Neuronal stem cell (in vitro differentiated cells): ENCODE measurements at regions not wholly inside any gene's neighbourhood (a gene's known extent, or its start where the extent isn't known, plus 50 kb on each side); places are given as distances from the start of the nearest gene placed in this dataset.

Experiments
- DNase-seq: peaks from one replicate; pipeline ENCODE4 v3.0.0-alpha.2; 2013; ENCODE audit warnings: low spot score
- H2AFZ ChIP-seq: one replicate; pipeline ENCODE4 v1.6.1; 2013; ENCODE audit warnings: mild to moderate bottlenecking, low read length, inconsistent platforms
- H2AK5ac ChIP-seq: 2 replicates; pipeline ENCODE4 v1.6.1; 2013; ENCODE audit warnings: low read depth, mild to moderate bottlenecking, inconsistent platforms, low read length, moderate library complexity, mixed read lengths
- H2BK120ac ChIP-seq: 2 replicates; pipeline ENCODE4 v1.6.1; 2013; ENCODE audit warnings: low read depth, mild to moderate bottlenecking, inconsistent platforms, low read length, moderate library complexity, mixed read lengths
- H2BK12ac ChIP-seq: one replicate; pipeline ENCODE4 v1.6.1; 2013; ENCODE audit warnings: low read length, inconsistent platforms
- H2BK15ac ChIP-seq: 2 replicates; pipeline ENCODE4 v1.6.1; 2013; ENCODE audit warnings: mild to moderate bottlenecking, low read length, inconsistent platforms, mixed read lengths
- H2BK5ac ChIP-seq: one replicate; pipeline ENCODE4 v1.6.1; 2013; ENCODE audit warnings: inconsistent platforms, mild to moderate bottlenecking, low read length, moderate library complexity
- H3K14ac ChIP-seq: one replicate; pipeline ENCODE4 v1.6.1; 2013; ENCODE audit warnings: low read length, inconsistent platforms
- H3K18ac ChIP-seq: 2 replicates; pipeline ENCODE4 v1.6.1; 2013; ENCODE audit warnings: low read length, inconsistent platforms
- H3K23ac ChIP-seq: 2 replicates; pipeline ENCODE4 v1.6.1; 2013; ENCODE audit warnings: low read depth, mild to moderate bottlenecking, mixed read lengths, low read length, inconsistent platforms; ENCODE audit not compliant: poor library complexity
- H3K27ac ChIP-seq: replicated peaks from 3 replicates; pipeline ENCODE4 v1.5.1; 2013; ENCODE audit warnings: low read length, inconsistent platforms
- H3K27me3 ChIP-seq, 3 experiments: 2 replicates each; pipeline ENCODE4 v1.6.1; 2013; ENCODE audit warnings: low read length in 3 of 3, mild to moderate bottlenecking in 2 of 3, inconsistent platforms in 1 of 3, low read depth in 1 of 3, mixed read lengths in 1 of 3, moderate library complexity in 1 of 3; ENCODE audit not compliant: control insufficient read depth in 3 of 3, insufficient read depth in 3 of 3
- H3K36me3 ChIP-seq, 2 donors: replicated peaks in 1 of 2; 2 replicates each; pipeline ENCODE4 v1.6.1; 2013; ENCODE audit warnings: low read length in 2 of 2; ENCODE audit not compliant: control insufficient read depth in 2 of 2, insufficient read depth in 2 of 2
- H3K4ac ChIP-seq: 2 replicates; pipeline ENCODE4 v1.6.1; 2013; ENCODE audit warnings: inconsistent platforms, mild to moderate bottlenecking, low read length, moderate library complexity
- H3K4me1 ChIP-seq, 2 donors: 1 replicate in 1 of 2; 2 replicates in 1 of 2; pipeline ENCODE4 v1.6.1; 2013; ENCODE audit warnings: low read length in 2 of 2, low read depth in 1 of 2; ENCODE audit not compliant: control insufficient read depth in 2 of 2, insufficient read depth in 1 of 2
- H3K4me2 ChIP-seq: one replicate; pipeline ENCODE4 v1.6.1; 2013; ENCODE audit warnings: mild to moderate bottlenecking, low read length, inconsistent platforms; ENCODE audit not compliant: insufficient read depth, poor library complexity, severe bottlenecking
- H3K4me3 ChIP-seq, 2 donors: 2 replicates each; pipeline ENCODE4 v1.5.1; 2013; ENCODE audit warnings: low read length in 2 of 2, mild to moderate bottlenecking in 2 of 2, inconsistent platforms in 1 of 2, moderate library complexity in 1 of 2
- H3K79me1 ChIP-seq: one replicate; pipeline ENCODE4 v1.6.1; 2013; ENCODE audit warnings: low read depth, mild to moderate bottlenecking, inconsistent platforms, low read length, moderate library complexity
- H3K9ac ChIP-seq: one replicate; pipeline ENCODE4 v1.6.1; 2013; ENCODE audit warnings: mild to moderate bottlenecking, low read depth, low read length, inconsistent platforms; ENCODE audit not compliant: poor library complexity
- H3K9me3 ChIP-seq, 2 donors: replicated peaks in 1 of 2; 2 replicates each; pipeline versions ENCODE3 to v1.6.1; 2013; ENCODE audit warnings: low read length in 2 of 2, mild to moderate bottlenecking in 2 of 2, inconsistent platforms in 1 of 2, low read depth in 1 of 2, mixed read lengths in 1 of 2, moderate library complexity in 1 of 2; ENCODE audit not compliant: control insufficient read depth in 2 of 2, insufficient read depth in 1 of 2
- H4K8ac ChIP-seq: one replicate; pipeline ENCODE4 v1.6.1; 2013; ENCODE audit warnings: low read depth, mild to moderate bottlenecking, inconsistent platforms, low read length, moderate library complexity
- H4K91ac ChIP-seq: one replicate; pipeline ENCODE4 v1.6.1; 2013; ENCODE audit warnings: low read length, low read depth, mild to moderate bottlenecking, inconsistent platforms; ENCODE audit not compliant: poor library complexity
- WGBS, 2 donors: extraction: QIAGEN DNeasy Blood & Tissue Kit; methylation state at CpG; one replicate each; pipeline ENCODE4 v1.1.7; 2013; ENCODE audit warnings: missing lambda C conversion rate in 2 of 2, mixed read lengths in 1 of 2; ENCODE audit not compliant: insufficient read length in 2 of 2, insufficient replicate concordance in 1 of 2; ENCODE audit errors: extremely low coverage in 2 of 2; 5-methylcytosine and 5-hydroxymethylcytosine counted together

DNA sequence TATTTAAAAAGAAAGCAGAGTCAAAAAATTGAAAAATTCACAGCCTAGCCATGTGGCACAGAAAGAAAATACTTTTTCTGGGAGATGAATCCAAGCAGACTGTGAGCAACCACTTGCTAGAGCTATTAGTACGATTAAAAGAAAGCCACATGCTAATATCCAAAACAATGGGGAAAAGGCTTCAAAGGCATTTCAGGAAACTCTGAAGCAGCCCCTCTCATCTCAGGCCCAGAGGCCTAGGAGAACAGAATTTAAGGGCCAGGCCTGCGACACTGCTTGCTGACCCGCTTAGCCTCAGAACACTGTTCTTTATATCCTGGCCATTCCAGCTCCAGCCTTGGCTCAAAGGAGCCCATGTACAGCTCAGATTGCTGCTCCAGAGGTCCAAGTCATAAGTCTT is 1257.0 kb upstream of the CDH18 start:
- WGBS, 2 donors, result no CpG with 5 or more reads among the region's 3 CpGs
- Histone ChIP-seq H4K8ac (no peak overlapping the region), H3K14ac (no peak overlapping the region), H2BK5ac (no peak overlapping the region), H3K4ac (no peak overlapping the region), H3K4me3 (no peak overlapping the region), H3K27me3 (no peaks in the 10 kb centered on the region), H3K4me1 (no peaks in the 10 kb centered on the region), H3K18ac (no peak overlapping the region), H3K79me1 (no peaks in the 10 kb centered on the region), H3K9me3 (no peaks in the 10 kb centered on the region), H3K27ac (no peak overlapping the region), H3K4me2 (no peak overlapping the region), H2BK120ac (no peak overlapping the region), H2AFZ (no peak overlapping the region), H2BK12ac (no peak overlapping the region), H3K23ac (no peak overlapping the region), H2AK5ac (no peak overlapping the region), H2BK15ac (no peak overlapping the region), H3K36me3 (no peaks in the 10 kb centered on the region), H3K9ac (no peak overlapping the region), H4K91ac (no peak overlapping the region)
- no peak for DNase-seq

GRCh38 chr5:21238786-21239185 is 1250.8 kb upstream of the CDH18 start:
- Histone ChIP-seq H2AFZ (no peak overlapping the region), H3K27ac (no peak overlapping the region), H3K4me1 (no peaks in the 10 kb centered on the region), H3K27me3 (no peaks in the 10 kb centered on the region), H3K9ac (no peak overlapping the region), H3K9me3 (no peaks in the 10 kb centered on the region), H3K79me1 (no peaks in the 10 kb centered on the region), H3K4me2 (no peak overlapping the region), H3K18ac (no peak overlapping the region), H2BK15ac (no peak overlapping the region), H3K4me3 (no peak overlapping the region), H2AK5ac (no peak overlapping the region), H3K4ac (no peak overlapping the region), H3K36me3 (no peaks in the 10 kb centered on the region), H3K23ac (no peak overlapping the region), H2BK120ac (no peak overlapping the region), H2BK12ac (no peak overlapping the region), H2BK5ac (no peak overlapping the region), H4K8ac (no peak overlapping the region), H3K14ac (no peak overlapping the region), H4K91ac (no peak overlapping the region)
- no peak for DNase-seq
- no CpG with 5 or more reads among the region's 4 CpGs for WGBS, 2 donors

DNA sequence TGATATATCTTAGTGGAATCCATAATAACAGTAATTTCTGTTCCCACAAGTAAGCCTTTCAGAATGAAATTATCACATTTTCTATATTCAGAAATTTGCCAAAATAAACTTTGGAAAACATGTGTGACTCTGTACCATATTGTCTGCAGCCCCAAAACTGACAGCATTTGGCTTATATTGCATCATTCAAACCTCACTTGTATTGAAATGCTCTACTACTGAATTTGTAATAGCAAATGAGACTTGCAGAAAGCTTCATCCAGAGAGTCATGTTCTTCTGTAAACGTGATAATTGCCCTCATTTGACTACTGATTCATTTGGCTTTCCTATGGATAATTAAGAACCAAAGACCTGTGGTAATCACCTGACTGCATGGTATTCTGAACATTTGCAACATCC is 1249.5 kb upstream of the CDH18 start:
- Histone ChIP-seq H3K27ac (no peak overlapping the region), H3K27me3 (no peaks in the 10 kb centered on the region), H3K4me1 (no peaks in the 10 kb centered on the region), H3K9ac (no peak overlapping the region), H2BK15ac (no peak overlapping the region), H4K8ac (no peak overlapping the region), H3K36me3 (no peaks in the 10 kb centered on the region), H2BK120ac (no peak overlapping the region), H2AFZ (no peak overlapping the region), H3K79me1 (no peaks in the 10 kb centered on the region), H3K18ac (no peak overlapping the region), H2BK5ac (no peak overlapping the region), H3K9me3 (no peaks in the 10 kb centered on the region), H3K14ac (no peak overlapping the region), H3K4me3 (no peak overlapping the region), H4K91ac (no peak overlapping the region), H2AK5ac (no peak overlapping the region), H2BK12ac (no peak overlapping the region), H3K4me2 (no peak overlapping the region), H3K23ac (no peak overlapping the region), H3K4ac (no peak overlapping the region)
- DNase-seq, result no peak
- WGBS, 2 donors, result no CpG with 5 or more reads among the region's 1 CpG

DNA sequence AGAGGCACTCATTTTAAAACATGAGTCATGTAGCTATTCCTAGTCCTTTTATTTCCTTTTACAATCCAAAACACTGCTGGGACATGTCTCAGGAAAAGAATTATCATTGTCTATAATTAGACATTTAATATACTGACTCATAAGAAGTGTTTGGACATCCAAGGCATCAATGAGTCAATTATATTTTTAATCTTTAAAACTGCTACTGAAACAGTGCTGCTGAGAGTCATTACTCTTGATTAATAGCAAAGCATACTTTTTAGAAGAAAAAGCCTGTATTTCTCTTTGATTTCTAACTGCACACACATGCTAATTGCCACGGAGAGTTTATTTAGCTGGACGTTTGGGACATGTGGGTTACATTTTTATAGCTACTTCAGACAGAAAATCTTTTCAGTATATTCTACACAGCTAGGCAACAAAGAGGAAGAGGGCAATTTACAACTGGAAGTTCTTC is 1249.0 kb upstream of the CDH18 start:
- no peak overlapping the region for H4K91ac ChIP-seq
- no peak overlapping the region for H3K4me3 ChIP-seq
- H3K9ac ChIP-seq, result no peak overlapping the region
- H2BK5ac ChIP-seq, result no peak overlapping the region
- no peak overlapping the region for H3K4ac ChIP-seq
- no CpG with 5 or more reads among the region's 2 CpGs for WGBS, 2 donors
- H3K79me1 ChIP-seq, result no peaks in the 10 kb centered on the region
- H3K18ac ChIP-seq, result no peak overlapping the region
- no peak overlapping the region for H3K4me2 ChIP-seq
- no peaks in the 10 kb centered on the region for H3K4me1 ChIP-seq
- H3K23ac ChIP-seq, result no peak overlapping the region
- no peak overlapping the region for H2AK5ac ChIP-seq
- no peak overlapping the region for H2AFZ ChIP-seq
- no peak overlapping the region for H4K8ac ChIP-seq
- H3K27me3 ChIP-seq, result no peaks in the 10 kb centered on the region
- no peak overlapping the region for H2BK120ac ChIP-seq
- H3K36me3 ChIP-seq, result no peaks in the 10 kb centered on the region
- no peak overlapping the region for H2BK12ac ChIP-seq
- no peak for DNase-seq
- no peaks in the 10 kb centered on the region for H3K9me3 ChIP-seq
- H3K27ac ChIP-seq, result no peak overlapping the region
- no peak overlapping the region for H2BK15ac ChIP-seq
- no peak overlapping the region for H3K14ac ChIP-seq
